Central memory CD8-positive, alpha-beta T cell (primary cell): ENCODE measurements at regions not wholly inside any gene's neighbourhood (a gene's known extent, or its start where the extent isn't known, plus 50 kb on each side); places are given as distances from the start of the nearest gene placed in this dataset.
A peak's percentile ranks its signal among the peaks of the same experiment; 100 is the strongest.

Source experiments
- ATAC-seq: fragments of 150-1000 bp; cut with Tn5 transposase; replicated peaks from 2 replicates; pipeline ENCODE4 v1.10.0; 2022; ENCODE audit warnings: mild to moderate bottlenecking, moderate FRiP score, moderate number of reproducible peaks; ENCODE audit not compliant: poor library complexity, severe bottlenecking; ENCODE audit errors: extremely low read depth
- DNase-seq, 2 donors: peaks; one replicate each; pipeline ENCODE4 v3.0.0; 2021; ENCODE audit warnings: low spot score in 2 of 2
- H3K27ac Mint-ChIP-seq: one replicate; pipeline ENCODE4 v1.8.0; 2022; ENCODE audit warnings: low read depth, mild to moderate bottlenecking, moderate library complexity, mixed read lengths
- H3K27me3 Mint-ChIP-seq: one replicate; pipeline ENCODE4 v1.8.0; 2022; ENCODE audit warnings: mixed read lengths
- H3K36me3 Mint-ChIP-seq: one replicate; pipeline ENCODE4 v1.8.0; 2022; ENCODE audit warnings: mild to moderate bottlenecking, moderate library complexity, mixed read lengths; ENCODE audit not compliant: insufficient read depth
- H3K4me1 Mint-ChIP-seq: one replicate; pipeline ENCODE4 v1.8.0; 2022; ENCODE audit warnings: mixed read lengths
- H3K4me3 Mint-ChIP-seq: one replicate; pipeline ENCODE4 v1.8.0; 2022; ENCODE audit warnings: mild to moderate bottlenecking, moderate library complexity, mixed read lengths
- H3K9me3 Mint-ChIP-seq: one replicate; pipeline ENCODE4 v1.8.0; 2022; ENCODE audit warnings: mixed read lengths

- Mint-ChIP-seq H3K9me3 (no peaks in the 10 kb centered on the region), H3K4me3 (peak overlapping the region; percentile 52), H3K36me3 (peaks cover 18% of the 10 kb centered on the region), H3K27me3 (no peaks in the 10 kb centered on the region), H3K27ac (peak overlapping the region; percentile 95), H3K4me1 (peaks cover 37% of the 10 kb centered on the region)
- DNase-seq (peak; percentile 50 to 76), ATAC-seq (peak; percentile 82)
These were observed 162.7 kb downstream of the C9orf50 start for GRCh38 chr9:129458155-129458661.

GRCh38 chr9:129457325-129457779 lies 163.5 kb downstream of the C9orf50 start:
- no peak for ATAC-seq
- H3K27me3 Mint-ChIP-seq: no peaks in the 10 kb centered on the region
- peak overlapping the region; percentile 95 for H3K27ac Mint-ChIP-seq
- DNase-seq: no peak
- H3K36me3 Mint-ChIP-seq: peaks cover 18% of the 10 kb centered on the region
- H3K4me3 Mint-ChIP-seq: no peak overlapping the region
- H3K9me3 Mint-ChIP-seq: no peaks in the 10 kb centered on the region
- peaks cover 37% of the 10 kb centered on the region for H3K4me1 Mint-ChIP-seq

DNA sequence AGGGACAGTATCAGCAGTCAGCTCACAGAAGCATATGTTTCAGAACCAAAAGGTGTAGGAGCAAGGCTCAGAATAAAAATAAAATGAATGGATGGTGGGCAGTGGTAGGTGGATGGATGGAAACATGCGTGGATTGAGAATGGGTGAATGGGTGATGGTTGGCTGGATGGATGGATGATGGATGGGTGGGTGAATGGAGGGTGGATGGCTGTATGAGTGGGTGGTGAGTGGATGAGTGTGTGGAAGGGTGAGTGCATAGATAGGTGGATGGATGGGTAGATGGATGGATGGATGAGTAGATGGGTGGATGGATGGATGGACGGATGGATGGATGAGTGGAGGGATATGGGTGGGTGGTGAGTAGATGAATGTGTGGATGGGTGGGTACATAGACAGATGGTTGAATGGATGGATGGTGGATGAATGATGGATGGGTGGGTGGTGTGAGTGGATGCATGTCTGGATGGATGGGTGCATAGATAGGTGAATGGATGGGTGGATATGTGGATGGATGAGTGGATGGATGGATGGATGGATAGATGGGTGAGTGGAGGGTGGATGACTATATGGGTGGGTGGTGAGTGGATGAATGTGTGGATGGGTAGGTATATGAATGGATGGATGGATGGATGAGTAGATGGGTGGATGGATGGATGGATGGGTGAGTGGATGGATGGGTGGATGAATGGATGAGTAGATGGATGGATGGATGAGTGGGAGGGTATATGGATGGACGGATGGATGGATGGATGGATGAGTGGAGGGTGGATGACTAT lies 164.2 kb downstream of the C9orf50 start:
- ATAC-seq (no peak), DNase-seq (no peak)
- H3K4me3 Mint-ChIP-seq: no peak overlapping the region
- H3K27ac Mint-ChIP-seq: peak overlapping the region; percentile 95
- no peaks in the 10 kb centered on the region for H3K9me3 Mint-ChIP-seq
- H3K36me3 Mint-ChIP-seq: peaks cover 18% of the 10 kb centered on the region
- peaks cover 37% of the 10 kb centered on the region for H3K4me1 Mint-ChIP-seq
- H3K27me3 Mint-ChIP-seq: no peaks in the 10 kb centered on the region

DNA sequence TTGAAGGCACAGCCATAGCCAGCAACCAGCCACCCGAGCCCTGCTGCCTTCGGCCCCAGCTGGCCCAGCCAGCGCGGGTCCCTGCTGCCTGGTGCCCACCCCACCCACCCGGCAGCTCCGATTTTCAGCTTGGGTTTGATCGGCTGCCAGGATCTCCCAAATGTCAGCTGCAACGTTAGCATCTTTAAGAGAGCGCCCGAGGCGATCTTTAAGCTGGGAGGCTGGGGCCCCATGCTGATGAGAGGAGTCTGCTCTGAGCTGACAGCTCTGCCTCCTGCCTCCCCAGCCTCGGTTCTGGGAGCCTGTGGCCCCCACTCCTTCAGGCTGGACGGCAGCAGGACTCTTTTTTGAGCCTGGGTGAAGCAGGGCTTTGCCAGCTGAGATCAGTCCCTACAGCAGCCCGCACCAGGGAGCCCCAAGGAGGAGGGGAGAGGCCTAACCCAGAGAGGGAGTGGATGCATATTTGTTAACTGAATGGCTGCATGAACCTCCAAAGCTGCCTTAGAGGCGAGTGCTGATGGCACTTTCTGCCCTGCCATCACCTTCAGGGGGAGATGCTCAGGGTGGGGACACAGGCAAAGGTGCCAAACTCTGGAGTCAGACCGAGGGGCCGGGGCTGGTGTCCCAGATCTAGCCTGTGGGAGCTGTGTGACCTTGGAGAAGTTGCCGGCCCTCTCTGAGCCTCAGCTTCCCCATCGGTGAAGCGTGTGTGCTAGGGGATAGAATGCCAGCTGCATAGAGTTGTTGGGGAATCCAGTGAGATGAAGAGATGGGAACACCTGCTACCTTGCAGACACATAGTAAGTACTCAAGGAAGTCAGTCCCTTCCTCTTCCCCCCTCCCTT lies 165.5 kb downstream of the C9orf50 start:
- Mint-ChIP-seq H3K27ac (peak overlapping the region; percentile 95), H3K36me3 (peaks cover 13% of the 10 kb centered on the region), H3K27me3 (no peaks in the 10 kb centered on the region), H3K4me1 (peaks cover 37% of the 10 kb centered on the region), H3K9me3 (no peaks in the 10 kb centered on the region), H3K4me3 (no peak overlapping the region)
- ATAC-seq (no peak), DNase-seq (no peak)

- Mint-ChIP-seq H3K27ac (no peak overlapping the region), H3K36me3 (peaks cover 11% of the 10 kb centered on the region), H3K4me1 (peaks cover 37% of the 10 kb centered on the region), H3K9me3 (no peaks in the 10 kb centered on the region), H3K27me3 (no peaks in the 10 kb centered on the region), H3K4me3 (no peak overlapping the region)
- ATAC-seq (no peak), DNase-seq (no peak)
These were observed 166.3 kb downstream of the C9orf50 start for GRCh38 chr9:129454467-129455067.

DNA sequence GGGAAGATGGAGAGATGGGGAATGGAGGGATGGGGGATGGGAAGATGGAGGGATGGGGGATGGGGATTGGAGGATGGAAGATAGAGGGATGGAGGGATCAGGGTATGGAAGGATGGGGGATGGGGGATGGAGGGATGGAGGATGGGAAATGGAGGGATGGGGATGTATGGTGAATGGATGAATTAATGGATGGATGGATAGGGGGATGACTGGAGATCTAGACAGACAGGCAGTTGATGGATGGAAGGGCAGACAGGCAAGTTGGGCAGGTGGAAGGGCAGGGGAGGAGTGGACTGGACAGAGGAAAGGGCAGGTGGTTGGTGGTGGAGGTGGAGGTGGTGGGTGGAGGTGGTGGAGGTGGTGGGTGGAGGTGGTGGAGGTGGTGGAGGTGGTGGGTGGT lies 167.2 kb downstream of the C9orf50 start:
- Mint-ChIP-seq H3K4me1 (peaks cover 37% of the 10 kb centered on the region), H3K27ac (no peak overlapping the region), H3K4me3 (no peak overlapping the region), H3K36me3 (peaks cover 11% of the 10 kb centered on the region), H3K9me3 (no peaks in the 10 kb centered on the region), H3K27me3 (no peaks in the 10 kb centered on the region)
- DNase-seq: no peak
- ATAC-seq: no peak

GRCh38 chr9:129451669-129452068 lies 169.2 kb downstream of the C9orf50 start:
- Mint-ChIP-seq H3K4me3 (no peak overlapping the region), H3K9me3 (no peaks in the 10 kb centered on the region), H3K36me3 (peaks cover 8% of the 10 kb centered on the region), H3K27me3 (no peaks in the 10 kb centered on the region), H3K27ac (no peak overlapping the region), H3K4me1 (peaks cover 21% of the 10 kb centered on the region)
- ATAC-seq (no peak), DNase-seq (no peak)

DNA sequence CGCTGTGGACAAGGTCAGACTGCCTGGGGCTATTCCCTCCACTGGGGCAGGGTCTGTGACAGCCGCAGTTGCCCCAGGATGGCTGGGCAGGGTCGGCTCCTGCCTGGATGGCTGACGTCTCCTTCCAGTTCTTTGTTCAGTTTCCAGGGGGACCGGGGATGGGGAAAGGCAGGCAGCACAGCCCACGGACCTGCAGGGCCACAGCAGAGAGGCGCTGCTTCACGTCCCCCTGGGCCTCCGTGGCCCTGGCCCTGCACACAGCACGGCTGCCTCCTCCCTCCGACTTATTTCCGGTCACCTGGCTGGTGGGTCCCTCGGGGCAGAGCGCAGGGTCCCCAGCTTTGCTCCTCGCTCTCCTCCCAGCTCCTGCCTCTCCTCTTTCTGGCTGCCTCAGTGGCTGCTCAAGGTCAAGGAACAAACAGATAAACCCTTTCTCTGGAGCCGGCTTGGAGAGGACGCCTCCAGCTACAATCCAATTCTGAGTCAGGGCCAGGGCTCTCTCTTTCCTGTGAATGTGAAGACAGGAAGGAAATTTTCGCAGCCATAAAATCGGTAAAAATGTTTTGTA lies 169.7 kb downstream of the C9orf50 start:
- Mint-ChIP-seq H3K4me3 (no peak overlapping the region), H3K4me1 (peaks cover 16% of the 10 kb centered on the region), H3K9me3 (no peaks in the 10 kb centered on the region), H3K27ac (no peak overlapping the region), H3K36me3 (peaks cover 6% of the 10 kb centered on the region), H3K27me3 (no peaks in the 10 kb centered on the region)
- ATAC-seq (no peak), DNase-seq (no peak)

GRCh38 chr9:129449066-129449465 lies 171.8 kb downstream of the C9orf50 start:
- H3K27me3 Mint-ChIP-seq: no peaks in the 10 kb centered on the region

DNA sequence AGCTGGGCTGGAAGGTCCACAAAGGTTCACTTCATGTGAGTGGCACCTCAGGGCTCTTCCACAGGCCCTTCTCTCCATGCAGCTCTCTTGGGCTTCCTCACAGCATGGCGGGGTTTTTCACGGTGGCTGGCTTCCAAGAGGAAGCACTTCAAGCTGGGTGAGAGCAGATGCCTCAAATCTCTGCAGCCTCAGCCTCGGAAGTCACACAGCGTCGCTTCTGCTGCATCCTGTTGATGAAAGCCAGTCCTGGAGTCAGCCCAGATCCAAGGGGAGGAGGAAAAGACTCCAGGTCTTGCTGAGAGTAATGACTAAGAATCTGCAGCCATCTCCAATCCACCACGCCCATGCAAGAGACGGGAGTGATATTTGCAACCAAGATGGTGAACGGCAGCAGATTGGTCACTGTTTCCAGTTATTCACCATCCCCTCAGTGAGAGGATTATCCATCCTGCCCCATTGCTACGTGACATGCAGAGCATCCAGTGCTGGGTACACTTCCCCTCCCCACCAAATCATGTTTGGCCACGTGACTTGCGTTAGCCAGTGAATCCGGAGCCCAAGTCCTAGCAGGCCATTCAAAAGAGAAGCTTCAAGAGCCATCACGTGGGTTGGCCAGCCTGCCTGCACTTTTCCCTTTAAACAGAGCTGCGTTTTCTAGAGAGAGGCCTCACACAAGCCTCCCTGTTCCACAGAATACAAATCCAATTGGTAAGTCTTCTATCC lies 173.9 kb downstream of the C9orf50 start:
- Mint-ChIP-seq H3K27ac (no peak overlapping the region), H3K36me3 (no peaks in the 10 kb centered on the region), H3K9me3 (peaks cover 4% of the 10 kb centered on the region), H3K4me1 (peaks cover 5% of the 10 kb centered on the region), H3K27me3 (no peaks in the 10 kb centered on the region), H3K4me3 (no peak overlapping the region)
- DNase-seq (no peak), ATAC-seq (no peak)

More at GRCh38 chr9:129449066-129449465, 171.8 kb downstream of the C9orf50 start:
- no peak overlapping the region for H3K4me3 Mint-ChIP-seq
- DNase-seq (no peak), ATAC-seq (no peak)
- H3K9me3 Mint-ChIP-seq: peaks cover 4% of the 10 kb centered on the region
- peaks cover 5% of the 10 kb centered on the region for H3K4me1 Mint-ChIP-seq
- H3K36me3 Mint-ChIP-seq: peaks cover 1% of the 10 kb centered on the region
- no peak overlapping the region for H3K27ac Mint-ChIP-seq

DNA sequence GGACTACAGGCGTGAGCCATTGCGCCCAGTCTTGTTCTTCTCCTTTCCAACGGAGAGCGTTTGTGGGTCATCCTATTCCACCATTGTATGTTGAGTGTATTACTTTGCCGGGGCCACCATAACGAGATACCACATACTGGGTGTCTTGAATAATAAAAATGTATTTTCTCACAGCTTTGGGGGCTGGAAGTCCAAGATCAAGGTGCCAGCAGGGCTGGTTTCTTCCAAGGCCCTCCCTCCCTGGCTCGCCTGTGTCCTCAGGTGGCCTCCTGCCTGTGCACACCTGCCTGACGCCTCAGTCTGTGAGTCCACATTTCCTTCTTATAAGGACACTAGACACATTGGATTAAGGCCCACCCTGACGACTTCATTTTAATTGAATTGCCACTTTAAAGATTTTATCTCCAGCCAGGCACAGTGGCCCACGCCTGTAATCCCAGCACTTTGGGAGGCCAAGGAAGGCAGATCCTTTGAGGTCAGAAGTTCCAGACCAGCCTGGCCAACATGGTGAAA lies 175.1 kb downstream of the C9orf50 start:
- Mint-ChIP-seq H3K36me3 (no peaks in the 10 kb centered on the region), H3K27ac (no peak overlapping the region), H3K4me3 (no peak overlapping the region), H3K27me3 (peaks cover 2% of the 10 kb centered on the region), H3K9me3 (peaks cover 4% of the 10 kb centered on the region), H3K4me1 (peaks cover 7% of the 10 kb centered on the region)
- ATAC-seq (no peak), DNase-seq (no peak)
